Midbrain (tissue), 1 donor: ENCODE measurements at regions not wholly inside any gene's neighbourhood (a gene's known extent, or its start where the extent isn't known, plus 50 kb on each side); places are given as distances from the start of the nearest gene placed in this dataset.

ENCODE experiments used
- DNase-seq: peaks from one replicate; lab custom pipeline; 2025; lab: John Stamatoyannopoulos, UW

DNA sequence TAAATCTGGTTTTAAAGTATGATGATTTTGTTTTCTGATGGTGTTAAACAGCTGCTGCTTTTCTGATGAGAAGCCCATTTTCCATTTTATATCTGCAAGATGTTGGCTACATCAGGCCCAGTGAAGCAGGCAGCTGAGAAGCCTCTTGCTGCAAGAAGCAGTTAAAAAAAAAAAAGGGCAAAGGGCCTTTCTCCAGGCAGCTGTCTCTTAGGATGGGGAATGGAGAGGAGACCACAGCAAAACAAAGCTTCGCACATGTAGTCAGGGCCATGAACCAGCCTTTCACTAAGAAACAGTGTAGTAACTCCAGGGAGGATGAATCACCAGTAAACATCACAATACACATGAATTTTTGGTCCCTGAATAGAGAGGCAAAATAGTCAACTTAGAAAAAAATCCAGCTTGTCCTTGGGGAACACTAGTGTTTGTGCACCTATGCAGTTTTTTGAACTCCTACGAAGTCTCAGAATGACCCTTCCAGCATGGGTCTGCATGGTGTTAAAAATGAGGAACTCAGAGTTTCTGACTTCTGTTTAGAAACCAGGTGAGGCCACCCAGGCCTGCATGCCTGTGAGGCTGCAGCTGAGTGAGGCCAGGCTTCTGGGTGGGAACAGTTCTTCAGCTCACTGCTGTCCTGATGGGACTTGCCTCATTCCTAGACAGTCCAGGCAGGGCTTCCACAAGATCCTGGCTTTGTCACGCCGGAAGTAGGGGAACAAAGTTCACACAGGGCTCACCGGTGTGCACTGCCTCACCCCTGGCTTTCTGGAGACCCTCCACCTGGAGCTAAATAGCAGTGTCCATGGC is 518.7 kb downstream of the MCTP2 start:
- no peak for DNase-seq

GRCh38 chr15:94760348-94760747 is 529.0 kb downstream of the MCTP2 start:
- DNase-seq, result no peak

DNA sequence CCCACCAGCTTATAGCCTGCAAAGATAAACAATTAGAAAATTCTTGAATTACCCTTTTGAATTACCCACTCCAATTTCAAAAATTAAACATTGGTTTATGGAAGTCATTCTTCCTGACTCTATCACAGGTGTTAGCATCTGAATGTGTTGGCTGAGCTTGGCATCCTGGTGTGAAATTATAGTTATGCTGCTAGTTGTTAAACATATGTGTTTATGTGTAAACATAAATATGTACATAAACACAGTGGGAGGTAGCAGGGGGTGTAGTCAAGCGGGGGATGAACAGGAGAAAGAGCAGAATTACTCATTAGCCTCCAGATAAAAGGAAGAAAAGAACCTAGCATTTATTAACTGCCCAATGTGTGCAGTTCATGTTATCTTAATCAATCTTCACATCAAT is 530.2 kb downstream of the MCTP2 start:
- no peak for DNase-seq

GRCh38 chr15:94769089-94769488 is 537.7 kb downstream of the MCTP2 start:
- no peak for DNase-seq

DNA sequence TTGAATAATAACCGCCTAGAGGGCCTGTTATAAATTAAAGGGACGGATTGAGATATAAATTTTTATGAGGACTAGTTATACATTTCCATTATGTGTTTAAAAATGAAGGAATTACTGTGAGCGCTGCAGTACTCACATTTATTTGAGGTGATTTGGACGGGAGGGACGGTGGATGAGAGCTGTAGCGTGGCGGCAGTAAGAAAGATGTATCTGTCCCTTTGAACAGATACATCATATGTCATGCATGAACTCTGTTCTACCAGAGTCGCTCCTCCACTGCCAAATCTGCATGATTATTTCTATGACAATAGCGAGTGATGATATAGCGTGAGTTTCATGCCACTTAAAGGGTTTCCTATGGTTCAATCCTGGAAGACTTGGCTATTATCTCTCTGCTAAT is 538.8 kb downstream of the MCTP2 start:
- no peak for DNase-seq

DNA sequence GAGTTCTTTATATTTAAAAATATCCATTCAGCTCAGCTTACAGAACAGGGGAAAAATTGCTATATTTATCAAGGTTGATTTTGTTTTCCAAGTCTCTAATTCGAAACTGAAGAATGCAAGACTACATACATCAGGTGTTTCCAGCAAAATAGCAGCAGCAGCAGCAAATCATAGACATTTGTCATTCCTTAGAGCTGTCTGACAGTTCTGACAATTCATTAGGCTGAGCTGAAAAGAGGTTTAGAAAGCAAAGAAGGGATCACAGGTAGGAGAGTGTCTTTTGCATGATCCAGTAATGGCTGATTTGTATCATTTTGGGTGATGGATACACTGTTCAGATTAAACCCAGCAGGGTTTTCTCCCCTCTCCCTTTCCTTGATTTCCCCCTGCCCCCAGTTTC is 545.7 kb downstream of the MCTP2 start:
- DNase-seq, result no peak

DNA sequence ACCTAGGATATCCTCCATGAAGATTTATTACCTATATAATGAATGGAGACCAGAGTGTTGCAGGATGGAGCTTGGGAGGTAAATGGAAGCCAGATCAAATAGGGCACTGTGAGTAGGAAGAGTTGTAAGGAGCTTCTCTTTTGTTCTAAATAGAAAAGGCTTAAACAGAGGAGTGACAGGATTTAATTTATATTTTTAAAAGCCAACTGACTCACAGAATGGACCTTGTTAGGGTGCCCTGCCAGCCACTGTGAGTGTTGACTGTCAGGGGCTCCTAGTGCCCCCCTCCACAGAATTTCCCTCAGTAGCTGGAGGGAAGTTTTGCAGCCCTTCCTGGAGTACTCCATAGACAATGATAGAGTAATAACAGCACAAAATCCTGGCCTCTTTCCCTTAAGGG is 547.5 kb downstream of the MCTP2 start:
- DNase-seq, result no peak

- no peak for DNase-seq
These were observed 548.8 kb downstream of the MCTP2 start for GRCh38 chr15:94780166-94780565.

GRCh38 chr15:94785091-94785490 is 553.7 kb downstream of the MCTP2 start:
- DNase-seq, result no peak

GRCh38 chr15:94791008-94791407 is 559.6 kb downstream of the MCTP2 start:
- DNase-seq, result no peak

DNA sequence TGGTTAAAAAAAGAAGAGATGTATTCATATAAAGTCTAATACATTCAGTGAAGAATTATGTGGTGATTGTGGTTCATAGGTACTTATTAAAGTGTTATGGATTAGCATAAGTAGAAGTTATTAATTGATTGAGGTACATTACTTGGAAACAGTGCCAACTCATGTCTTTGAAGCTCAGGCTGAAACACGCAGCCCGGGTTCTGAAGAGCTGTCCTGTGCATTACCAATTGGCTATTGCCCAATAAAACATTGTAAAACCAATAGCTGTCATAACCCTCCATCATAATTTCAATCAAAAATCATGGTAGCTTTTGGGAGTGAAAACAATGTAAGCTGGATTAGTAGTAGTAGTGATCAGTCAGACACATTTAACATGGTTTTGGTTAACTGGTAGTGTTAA is 560.1 kb downstream of the MCTP2 start:
- DNase-seq, result no peak

DNA sequence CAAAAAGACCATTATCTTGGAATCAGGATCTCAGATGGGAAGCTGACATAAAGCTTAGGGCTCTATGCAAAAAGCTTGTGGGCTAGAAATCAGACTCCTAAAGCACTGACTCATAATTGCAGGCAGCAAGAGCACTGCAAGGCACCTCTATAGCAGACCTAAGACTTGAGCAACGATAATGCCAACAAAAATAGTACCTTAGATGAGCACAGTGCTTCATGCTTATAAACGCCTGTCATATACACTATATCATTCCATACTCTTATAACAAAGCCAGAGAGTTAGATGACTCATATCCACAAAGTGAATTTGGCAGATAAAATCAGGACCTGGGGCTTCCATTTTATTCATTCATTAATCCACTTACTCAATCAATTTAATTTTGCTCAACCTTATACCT is 560.8 kb downstream of the MCTP2 start:
- no peak for DNase-seq

DNA sequence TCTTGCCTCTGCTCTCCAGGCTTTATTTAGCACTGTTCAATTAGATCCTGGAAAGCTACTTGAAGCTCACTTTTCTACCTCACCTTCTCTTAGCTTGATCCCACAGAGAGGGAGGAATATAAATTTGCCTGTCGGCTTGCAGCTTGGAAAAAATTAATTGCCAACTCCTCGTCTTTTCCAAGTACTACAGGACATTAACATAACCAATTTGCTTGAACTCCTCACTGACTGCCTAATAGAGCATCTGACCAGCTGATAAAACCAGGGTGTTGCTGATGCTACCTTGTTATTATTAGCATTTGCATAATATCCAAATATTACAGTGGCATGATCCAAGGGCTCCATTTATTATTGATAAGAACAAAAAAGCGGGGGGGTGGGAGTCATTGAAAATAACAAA is 561.8 kb downstream of the MCTP2 start:
- DNase-seq, result no peak

GRCh38 chr15:94793641-94794040 is 562.3 kb downstream of the MCTP2 start:
- no peak for DNase-seq

DNA sequence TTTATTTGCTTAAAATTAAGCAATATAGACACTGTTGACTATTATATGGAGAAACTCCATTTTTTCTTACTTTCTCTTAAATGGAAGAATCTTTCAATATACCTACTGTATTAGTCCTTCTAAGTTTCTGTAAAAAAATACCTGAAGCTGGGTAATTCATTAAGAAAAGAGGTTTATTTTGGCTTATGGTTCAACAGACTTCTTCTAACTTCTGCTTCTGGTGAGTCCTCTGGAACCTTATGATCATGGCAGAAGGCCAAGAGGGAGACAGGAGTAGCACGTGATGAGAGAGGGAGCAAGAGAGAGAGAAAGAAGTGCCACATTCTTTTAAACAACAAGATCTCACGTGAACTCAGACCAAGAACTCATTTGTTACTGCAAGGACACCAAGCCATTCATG is 573.3 kb downstream of the MCTP2 start:
- no peak for DNase-seq

GRCh38 chr15:94815110-94815731 is 583.9 kb downstream of the MCTP2 start:
- no peak for DNase-seq

GRCh38 chr15:94815914-94816313 is 584.6 kb downstream of the MCTP2 start:
- no peak for DNase-seq

DNA sequence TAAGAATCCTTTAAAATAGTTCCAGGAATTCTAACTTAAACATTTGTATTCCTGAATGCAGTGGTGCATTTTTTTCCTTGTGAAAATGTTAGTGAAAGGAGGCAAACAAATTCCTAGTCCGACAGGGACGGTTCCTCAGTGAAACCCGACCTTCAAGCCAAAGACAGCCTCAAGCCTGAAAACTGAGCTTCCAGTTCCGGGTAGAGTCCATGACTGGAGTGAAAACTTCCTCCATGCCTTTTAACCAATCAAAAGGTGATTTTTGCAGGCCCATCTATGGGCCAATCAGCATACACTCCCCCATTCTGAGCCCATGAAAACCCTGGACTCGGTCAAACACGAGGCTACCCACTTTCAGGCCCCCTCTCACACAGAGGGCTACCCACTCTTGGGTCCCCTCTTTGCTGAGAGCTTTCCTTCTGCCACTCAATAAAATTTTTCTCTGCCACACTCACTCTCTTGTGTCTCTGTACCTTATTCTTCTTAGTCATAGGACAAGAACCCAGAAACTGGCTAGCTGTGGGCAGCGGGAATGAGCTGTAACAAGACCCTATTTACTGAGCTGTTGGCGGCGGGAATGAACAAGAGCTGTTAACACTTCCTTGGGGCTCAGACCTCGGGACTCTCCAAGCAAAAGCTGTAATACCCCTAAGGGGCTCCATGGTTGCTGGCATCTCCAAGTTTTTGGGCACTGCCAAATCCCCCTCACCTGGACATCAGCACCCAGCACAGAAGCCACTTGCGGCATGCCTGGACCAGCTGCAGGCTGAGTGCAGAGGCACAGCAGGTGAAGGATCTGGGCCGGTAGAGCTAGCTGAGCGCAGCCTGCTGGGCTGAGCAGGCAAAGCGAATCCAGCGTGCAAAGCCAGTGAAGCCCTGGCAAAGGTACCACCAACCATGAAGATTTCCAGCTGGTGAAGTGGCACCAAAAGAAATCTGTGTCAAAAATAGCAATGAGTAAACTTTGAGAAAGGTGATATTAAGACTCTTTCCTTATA is 598.8 kb downstream of the MCTP2 start:
- no peak for DNase-seq

DNA sequence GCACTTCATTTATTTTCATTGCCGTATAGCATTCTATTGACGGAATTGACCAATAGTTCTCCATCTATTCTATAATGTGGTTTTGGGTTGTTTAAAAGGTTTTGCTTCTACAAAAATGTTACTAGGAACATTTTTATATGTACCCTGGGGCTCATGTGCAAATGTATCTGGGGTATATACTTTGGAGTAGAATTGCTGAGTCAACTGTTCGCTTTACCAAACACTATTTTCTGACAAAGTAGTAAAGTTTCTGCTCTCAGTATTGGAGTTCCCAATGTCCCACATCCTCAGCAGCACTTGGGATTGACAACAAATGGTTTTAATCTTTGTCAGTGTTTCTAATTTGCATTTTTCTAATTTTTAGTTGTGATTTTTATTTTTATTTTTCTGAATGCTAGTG is 602.6 kb downstream of the MCTP2 start:
- DNase-seq, result no peak

GRCh38 chr15:94834494-94834893 is 603.1 kb downstream of the MCTP2 start:
- no peak for DNase-seq

- DNase-seq, result no peak
These were observed 606.9 kb downstream of the MCTP2 start for GRCh38 chr15:94838281-94838680.
